ENCODE measurements at regions not wholly inside any gene's neighbourhood (a gene's known extent, or its start where the extent isn't known, plus 50 kb on each side); places are given as distances from the start of the nearest gene placed in this dataset.

- H3K4me3 ChIP-seq (replicated peaks; ENCODE audit: low read depth, low read length): no peak overlapping the region
- no peak for TF ChIP-seq CTCF (IDR thresholded peaks at IDR 0.05; ENCODE audit: low read depth, low read length, missing control alignments)
- no peak for DNase-seq (ENCODE audit: extremely low read depth, low read depth)
Observed at GRCh38 chr1:25134307-25134706, 98.0 kb downstream of the SYF2 start.

GRCh38 chr1:25131794-25132193 is 100.5 kb downstream of the SYF2 start:
- no peak overlapping the region for H3K4me3 ChIP-seq (replicated peaks; ENCODE audit: low read depth, low read length)
- no peak for DNase-seq (ENCODE audit: extremely low read depth, low read depth)
- TF ChIP-seq CTCF (IDR thresholded peaks at IDR 0.05; ENCODE audit: low read depth, low read length, missing control alignments): no peak

- no peak for DNase-seq (ENCODE audit: extremely low read depth, low read depth)
- no peak overlapping the region for H3K4me3 ChIP-seq (replicated peaks; ENCODE audit: low read depth, low read length)
- TF ChIP-seq CTCF (IDR thresholded peaks at IDR 0.05; ENCODE audit: low read depth, low read length, missing control alignments): no peak
Observed at GRCh38 chr1:25130895-25131294, 101.4 kb downstream of the SYF2 start.

- DNase-seq (ENCODE audit: extremely low read depth, low read depth): no peak
- no peak for TF ChIP-seq CTCF (IDR thresholded peaks at IDR 0.05; ENCODE audit: low read depth, low read length, missing control alignments)
- no peak overlapping the region for H3K4me3 ChIP-seq (replicated peaks; ENCODE audit: low read depth, low read length)
Observed at GRCh38 chr1:25129380-25129779, 102.9 kb downstream of the SYF2 start.

GRCh38 chr1:25128121-25128621 is 104.1 kb downstream of the SYF2 start:
- no peak overlapping the region for H3K4me3 ChIP-seq (replicated peaks; ENCODE audit: low read depth, low read length)
- no peak for DNase-seq (ENCODE audit: extremely low read depth, low read depth)
- no peak for TF ChIP-seq CTCF (IDR thresholded peaks at IDR 0.05; ENCODE audit: low read depth, low read length, missing control alignments)

GRCh38 chr1:25126562-25126961 is 105.7 kb downstream of the SYF2 start:
- no peak for DNase-seq (ENCODE audit: extremely low read depth, low read depth)
- TF ChIP-seq CTCF (IDR thresholded peaks at IDR 0.05; ENCODE audit: low read depth, low read length, missing control alignments): no peak
- H3K4me3 ChIP-seq (replicated peaks; ENCODE audit: low read depth, low read length): no peak overlapping the region

GRCh38 chr1:25123551-25123950 is 108.8 kb downstream of the SYF2 start:
- H3K4me3 ChIP-seq (replicated peaks; ENCODE audit: low read depth, low read length): no peak overlapping the region
- TF ChIP-seq CTCF (IDR thresholded peaks at IDR 0.05; ENCODE audit: low read depth, low read length, missing control alignments): no peak
- DNase-seq (ENCODE audit: extremely low read depth, low read depth): no peak
